Fibroblast of the aortic adventitia (primary cell): ENCODE measurements at regions not wholly inside any gene's neighbourhood (a gene's known extent, or its start where the extent isn't known, plus 50 kb on each side); places are given as distances from the start of the nearest gene placed in this dataset.
A peak's percentile ranks its signal among the peaks of the same experiment; 100 is the strongest.

Experiments
- DNase-seq: peaks from one replicate; pipeline ENCODE4 v3.0.0-alpha.2; 2010; ENCODE audit warnings: low read depth
- H3K4me3 ChIP-seq: 2 replicates; pipeline ENCODE4 v1.5.1; 2011; ENCODE audit warnings: low read depth, mild to moderate bottlenecking, control low read depth, low read length, moderate library complexity
- CTCF ChIP-seq: IDR thresholded peaks from 2 replicates; pipeline ENCODE4 v1.5.1; 2011; ENCODE audit warnings: mild to moderate bottlenecking, low read length, control low read depth, inconsistent platforms; ENCODE audit not compliant: insufficient read depth

DNA sequence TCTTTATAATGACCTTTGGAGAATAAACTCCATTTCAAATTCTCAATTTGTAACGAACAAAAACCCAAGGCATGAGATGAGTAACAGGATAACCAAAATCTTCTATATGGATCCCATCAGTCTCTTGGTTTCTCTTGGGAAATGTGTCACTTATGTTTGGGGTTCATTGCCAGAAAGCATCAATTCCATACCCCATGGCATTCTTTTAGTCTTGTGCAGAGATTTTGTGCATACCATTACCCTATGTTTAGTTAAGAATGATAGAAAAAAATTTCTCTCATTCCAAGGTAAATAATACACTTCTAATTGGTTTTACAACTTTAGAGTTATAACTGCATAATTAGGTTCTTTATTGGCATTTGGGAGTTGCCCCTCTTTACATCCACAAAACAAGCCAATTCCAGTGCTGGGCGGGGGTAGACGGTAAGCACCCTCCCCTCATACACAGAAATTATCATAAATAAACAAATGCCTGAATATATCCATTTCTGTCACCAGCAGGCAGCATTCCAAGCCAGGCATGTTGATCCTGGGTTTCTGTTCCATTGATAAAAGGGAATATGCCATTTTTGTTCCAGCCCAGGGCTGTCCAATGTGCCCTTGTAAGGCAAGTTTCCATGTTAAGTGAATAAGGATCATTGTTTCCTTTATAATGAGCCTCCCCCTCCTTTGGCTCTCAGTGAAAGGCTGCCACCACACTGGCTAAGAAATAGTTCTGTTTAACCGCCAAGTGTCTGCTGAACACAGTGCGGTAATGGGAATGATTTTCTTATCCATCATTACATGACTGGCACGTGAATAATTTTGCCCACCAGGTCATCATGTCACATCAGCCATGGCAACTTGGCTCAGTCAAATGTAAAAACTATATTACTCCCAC, 680.1 kb upstream of the ZEB2 start:
- no peak overlapping the region for H3K4me3 ChIP-seq
- no peak for DNase-seq
- no peak for TF ChIP-seq CTCF

GRCh38 chr2:145199042-145199441, 679.1 kb upstream of the ZEB2 start:
- TF ChIP-seq CTCF, result no peak
- no peak overlapping the region for H3K4me3 ChIP-seq
- no peak for DNase-seq

DNA sequence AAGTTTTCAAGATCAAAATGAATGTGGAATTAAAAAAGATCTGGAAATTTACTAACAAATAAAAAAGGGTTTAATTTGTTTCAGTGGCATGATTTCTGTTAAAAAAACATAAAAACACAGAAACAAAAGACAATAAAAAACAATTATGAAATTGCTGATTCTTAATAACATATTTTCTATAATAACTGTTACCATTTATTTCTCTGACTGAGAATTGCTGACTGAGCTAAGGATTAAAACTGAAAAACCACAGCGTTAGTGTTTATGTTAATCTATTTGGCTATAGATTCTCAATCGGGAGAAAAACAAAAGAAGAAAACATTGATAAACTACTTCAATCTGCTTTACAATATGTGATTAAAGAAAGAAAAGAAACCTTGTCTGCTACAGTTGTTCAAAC, 678.6 kb upstream of the ZEB2 start:
- H3K4me3 ChIP-seq, result no peak overlapping the region
- no peak for TF ChIP-seq CTCF
- DNase-seq, result no peak

DNA sequence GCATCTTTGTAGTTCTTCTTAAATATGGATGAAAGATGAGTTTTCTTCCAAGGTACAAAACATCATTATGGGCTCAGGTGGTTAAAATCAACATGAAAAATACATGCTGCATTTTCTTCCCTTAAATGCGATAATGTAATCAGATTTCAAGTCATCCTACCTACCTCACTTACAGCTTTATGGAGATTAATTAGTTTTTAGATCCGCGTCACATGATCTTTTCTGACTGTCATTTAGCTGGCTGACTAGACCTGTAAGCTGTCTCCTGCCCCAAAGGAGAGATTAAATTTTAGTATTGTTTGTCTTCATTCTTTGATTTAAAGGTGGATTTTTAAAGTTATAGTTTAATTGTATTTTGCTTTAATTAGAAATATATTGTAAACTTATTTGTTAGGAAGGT, 678.0 kb upstream of the ZEB2 start:
- TF ChIP-seq CTCF, result no peak
- H3K4me3 ChIP-seq, result no peak overlapping the region
- DNase-seq, result no peak

- DNase-seq, result no peak
- TF ChIP-seq CTCF, result no peak
These were observed 674.8 kb upstream of the ZEB2 start for GRCh38 chr2:145194673-145195072.

GRCh38 chr2:145190031-145190703, 670.2 kb upstream of the ZEB2 start:
- H3K4me3 ChIP-seq, result no peak overlapping the region
- no peak for TF ChIP-seq CTCF
- DNase-seq, result peak; percentile 24

More at GRCh38 chr2:145194673-145195072, 674.8 kb upstream of the ZEB2 start:
- H3K4me3 ChIP-seq, result no peak overlapping the region
